SU-DHL-6 (cell line): ENCODE measurements at regions not wholly inside any gene's neighbourhood (a gene's known extent, or its start where the extent isn't known, plus 50 kb on each side); places are given as distances from the start of the nearest gene placed in this dataset.

Experiments used
- EZH2phosphoT487 ChIP-seq: fragments of 200-600 bp; sonication (generic), shearing (Covaris generic); conservative IDR thresholded peaks from 2 replicates; pipeline ENCODE4 v1.6.1; 2018; ENCODE audit warnings: mild to moderate bottlenecking, antibody characterized with exemption, low read length, moderate library complexity, mixed read lengths
- TF ChIP-seq, protein P1 (sequence below): fragments of 200-600 bp; sonication (generic); IDR thresholded peaks from one replicate; pipeline ENCODE4 v1.5.1; 2017; ENCODE audit warnings: antibody characterized with exemption, mild to moderate bottlenecking, low read length, moderate library complexity; ENCODE audit not compliant: insufficient read depth, poor library complexity, severe bottlenecking

DNA sequence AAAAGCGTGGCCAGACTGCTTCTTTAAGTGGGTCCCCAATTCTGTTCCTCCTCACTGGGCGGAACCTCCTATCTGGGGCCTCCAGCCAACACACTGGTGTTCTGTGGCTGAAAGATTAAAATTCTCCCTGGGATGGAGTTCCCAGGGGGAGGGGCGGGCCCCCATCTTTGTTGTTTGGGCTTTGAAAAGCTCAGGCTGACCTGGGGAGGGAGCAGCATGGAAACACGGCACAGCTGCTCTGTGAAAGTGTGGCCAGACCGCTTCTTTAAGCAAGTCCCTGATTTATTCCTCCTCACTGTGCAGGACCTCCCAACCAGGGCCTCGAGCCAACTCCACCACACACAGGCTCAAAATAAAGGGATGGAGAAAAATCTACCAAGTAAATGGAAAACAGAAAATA, 219.5 kb downstream of the TMEM47 start:
- TF ChIP-seq, protein P1, sequence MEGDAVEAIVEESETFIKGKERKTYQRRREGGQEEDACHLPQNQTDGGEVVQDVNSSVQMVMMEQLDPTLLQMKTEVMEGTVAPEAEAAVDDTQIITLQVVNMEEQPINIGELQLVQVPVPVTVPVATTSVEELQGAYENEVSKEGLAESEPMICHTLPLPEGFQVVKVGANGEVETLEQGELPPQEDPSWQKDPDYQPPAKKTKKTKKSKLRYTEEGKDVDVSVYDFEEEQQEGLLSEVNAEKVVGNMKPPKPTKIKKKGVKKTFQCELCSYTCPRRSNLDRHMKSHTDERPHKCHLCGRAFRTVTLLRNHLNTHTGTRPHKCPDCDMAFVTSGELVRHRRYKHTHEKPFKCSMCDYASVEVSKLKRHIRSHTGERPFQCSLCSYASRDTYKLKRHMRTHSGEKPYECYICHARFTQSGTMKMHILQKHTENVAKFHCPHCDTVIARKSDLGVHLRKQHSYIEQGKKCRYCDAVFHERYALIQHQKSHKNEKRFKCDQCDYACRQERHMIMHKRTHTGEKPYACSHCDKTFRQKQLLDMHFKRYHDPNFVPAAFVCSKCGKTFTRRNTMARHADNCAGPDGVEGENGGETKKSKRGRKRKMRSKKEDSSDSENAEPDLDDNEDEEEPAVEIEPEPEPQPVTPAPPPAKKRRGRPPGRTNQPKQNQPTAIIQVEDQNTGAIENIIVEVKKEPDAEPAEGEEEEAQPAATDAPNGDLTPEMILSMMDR: no peak
- no peak for TF ChIP-seq EZH2phosphoT487
